Astrocyte (in vitro differentiated cells and primary cell): ENCODE measurements at regions not wholly inside any gene's neighbourhood (a gene's known extent, or its start where the extent isn't known, plus 50 kb on each side); places are given as distances from the start of the nearest gene placed in this dataset.
A peak's percentile ranks its signal among the peaks of the same experiment; 100 is the strongest.

Experiments used
- CTCF ChIP-seq: IDR thresholded peaks from 2 replicates; pipeline ENCODE4 v1.5.1; 2011; ENCODE audit warnings: low read depth, mild to moderate bottlenecking, inconsistent platforms, low read length, moderate library complexity; ENCODE audit not compliant: insufficient read depth
- EZH2 ChIP-seq: IDR thresholded peaks from 2 replicates; pipeline ENCODE4 v1.6.1; 2012; ENCODE audit warnings: mild to moderate bottlenecking, low read length, inconsistent platforms; ENCODE audit not compliant: insufficient read depth

GRCh38 chr5:77846422-77847128 lies 70.4 kb upstream of the TBCA start:
- no peak for TF ChIP-seq CTCF
- peak; percentile 19 for TF ChIP-seq EZH2
